ENCODE measurements at regions not wholly inside any gene's neighbourhood (a gene's known extent, or its start where the extent isn't known, plus 50 kb on each side); places are given as distances from the start of the nearest gene placed in this dataset.
"Not testable (repeated sequence)": the region's sequence is repeated elsewhere in the genome, so short reads cannot be mapped to it uniquely, and the experiment has no call there.

GRCh38 chr2:186968277-186968676 is 119.3 kb upstream of the ZSWIM2 start:
- 71 to 88% methylated on average over 4 of the region's 4 CpGs for WGBS, 2 donors
- no peaks in the 10 kb centered on the region for H3K9me3 ChIP-seq
- no peak for TF ChIP-seq POLR2A (IDR thresholded peaks at IDR 0.05)
- TF ChIP-seq, protein P1, sequence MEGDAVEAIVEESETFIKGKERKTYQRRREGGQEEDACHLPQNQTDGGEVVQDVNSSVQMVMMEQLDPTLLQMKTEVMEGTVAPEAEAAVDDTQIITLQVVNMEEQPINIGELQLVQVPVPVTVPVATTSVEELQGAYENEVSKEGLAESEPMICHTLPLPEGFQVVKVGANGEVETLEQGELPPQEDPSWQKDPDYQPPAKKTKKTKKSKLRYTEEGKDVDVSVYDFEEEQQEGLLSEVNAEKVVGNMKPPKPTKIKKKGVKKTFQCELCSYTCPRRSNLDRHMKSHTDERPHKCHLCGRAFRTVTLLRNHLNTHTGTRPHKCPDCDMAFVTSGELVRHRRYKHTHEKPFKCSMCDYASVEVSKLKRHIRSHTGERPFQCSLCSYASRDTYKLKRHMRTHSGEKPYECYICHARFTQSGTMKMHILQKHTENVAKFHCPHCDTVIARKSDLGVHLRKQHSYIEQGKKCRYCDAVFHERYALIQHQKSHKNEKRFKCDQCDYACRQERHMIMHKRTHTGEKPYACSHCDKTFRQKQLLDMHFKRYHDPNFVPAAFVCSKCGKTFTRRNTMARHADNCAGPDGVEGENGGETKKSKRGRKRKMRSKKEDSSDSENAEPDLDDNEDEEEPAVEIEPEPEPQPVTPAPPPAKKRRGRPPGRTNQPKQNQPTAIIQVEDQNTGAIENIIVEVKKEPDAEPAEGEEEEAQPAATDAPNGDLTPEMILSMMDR (IDR thresholded peaks at IDR 0.05): no peak
- no peak for TF ChIP-seq EP300 (IDR thresholded peaks at IDR 0.05)
- no peaks in the 10 kb centered on the region for H3K27me3 ChIP-seq
- DNase-seq (ENCODE audit: low spot score in 2 of 2): no peak
- H3K36me3 ChIP-seq: no peaks in the 10 kb centered on the region
- H3K27ac ChIP-seq: no peak overlapping the region
- H3K4me3 ChIP-seq: no peak overlapping the region
- H3K4me1 ChIP-seq: no peaks in the 10 kb centered on the region

GRCh38 chr2:186966015-186966414 is 117.0 kb upstream of the ZSWIM2 start:
- Histone ChIP-seq H3K27ac (no peak overlapping the region), H3K4me3 (no peak overlapping the region), H3K27me3 (no peaks in the 10 kb centered on the region), H3K36me3 (no peaks in the 10 kb centered on the region), H3K9me3 (peaks cover 0 to 7% (median 0%) of the 10 kb centered on the region in 4 donors), H3K4me1 (no peaks in the 10 kb centered on the region)
- 84 to 100% methylated on average over 4 of the region's 4 CpGs for WGBS, 2 donors
- TF ChIP-seq, protein P1 (IDR thresholded peaks at IDR 0.05): no peak
- TF ChIP-seq EP300 (IDR thresholded peaks at IDR 0.05) (no peak), POLR2A (IDR thresholded peaks at IDR 0.05) (no peak)
- no peak for DNase-seq (ENCODE audit: low spot score in 2 of 2)

DNA sequence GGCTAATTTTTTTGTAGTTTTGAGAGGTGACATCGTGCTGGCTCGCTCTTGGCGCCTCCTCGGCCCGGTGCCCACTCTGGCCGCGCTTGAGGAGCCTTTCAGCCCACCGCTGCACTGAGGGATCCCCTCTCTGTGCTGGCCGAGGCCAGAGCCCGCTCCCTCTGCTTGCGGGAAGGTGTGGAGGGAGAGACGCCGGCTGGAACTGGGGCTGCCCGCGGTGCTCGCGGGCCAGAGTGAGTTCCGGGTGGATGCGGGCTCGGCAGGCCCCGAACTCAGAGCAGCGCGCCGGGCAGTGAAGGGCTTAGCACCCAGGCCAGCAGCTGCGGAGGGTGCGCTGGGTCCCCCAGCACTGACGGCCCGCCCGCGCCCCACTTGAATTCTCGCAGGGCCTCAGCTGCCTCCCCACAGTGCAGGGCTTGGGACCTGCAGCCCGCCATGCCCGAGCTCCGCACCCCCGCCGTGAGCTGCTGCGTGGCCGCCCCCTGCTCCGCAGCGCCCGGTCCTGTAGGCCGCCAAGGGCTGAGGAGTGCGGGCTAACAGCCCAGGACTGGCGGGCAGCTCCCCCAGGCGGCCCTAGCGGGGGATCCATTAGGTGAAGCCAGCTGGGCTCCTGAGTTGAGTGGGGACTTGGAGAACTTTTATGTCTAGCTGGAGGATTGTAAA is 113.2 kb upstream of the ZSWIM2 start:
- 97 to 98% methylated on average over 27 to 35 of the region's 46 CpGs for WGBS, 2 donors
- H3K4me3 ChIP-seq: no peak overlapping the region

DNA sequence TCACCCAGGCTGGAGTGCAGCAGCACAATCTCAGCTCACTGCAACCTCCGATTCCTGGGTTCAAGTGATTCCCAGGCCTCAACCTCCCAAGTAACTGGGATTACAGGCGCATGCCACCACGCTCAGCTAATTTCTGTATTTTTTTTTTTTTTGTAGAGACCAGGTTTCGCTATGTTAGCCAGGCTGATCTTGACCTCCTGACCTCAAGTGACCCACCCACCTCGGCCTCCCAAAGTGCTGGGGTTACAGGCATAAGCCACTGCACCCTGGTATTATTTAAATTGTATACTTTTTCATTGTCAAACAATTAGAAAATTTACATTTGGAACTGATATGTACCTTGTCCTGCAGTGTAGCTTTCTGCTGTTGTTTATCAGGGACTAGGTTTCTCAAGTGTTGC is 111.3 kb upstream of the ZSWIM2 start:
- WGBS, 2 donors: 89 to 93% methylated on average over 5 of the region's 5 CpGs
- H3K27me3 ChIP-seq; H3K4me3 ChIP-seq; H3K4me1 ChIP-seq; DNase-seq (ENCODE audit: low spot score in 2 of 2); H3K9me3 ChIP-seq; H3K36me3 ChIP-seq; H3K27ac ChIP-seq: not testable (repeated sequence)

More for the DNA sequence above, 113.2 kb upstream of the ZSWIM2 start:
- Histone ChIP-seq H3K27me3 (no peaks in the 10 kb centered on the region), H3K4me1 (no peaks in the 10 kb centered on the region), H3K9me3 (peaks cover 0 to 7% (median 0%) of the 10 kb centered on the region in 4 donors), H3K27ac (no peak overlapping the region), H3K36me3 (no peaks in the 10 kb centered on the region)
- no peak for DNase-seq (ENCODE audit: low spot score in 2 of 2)
- TF ChIP-seq, protein P1 (IDR thresholded peaks at IDR 0.05): no peak
- TF ChIP-seq POLR2A (IDR thresholded peaks at IDR 0.05) (no peak), EP300 (IDR thresholded peaks at IDR 0.05) (no peak)

GRCh38 chr2:186959486-186959885 is 110.5 kb upstream of the ZSWIM2 start:
- Histone ChIP-seq H3K4me1 (no peaks in the 10 kb centered on the region), H3K4me3 (no peak overlapping the region), H3K27me3 (no peaks in the 10 kb centered on the region), H3K36me3 (no peaks in the 10 kb centered on the region), H3K9me3 (peaks cover 0 to 7% (median 0%) of the 10 kb centered on the region in 4 donors), H3K27ac (no peak overlapping the region)
- TF ChIP-seq EP300 (IDR thresholded peaks at IDR 0.05) (no peak), POLR2A (IDR thresholded peaks at IDR 0.05) (no peak)
- TF ChIP-seq, protein P1 (IDR thresholded peaks at IDR 0.05): no peak
- DNase-seq (ENCODE audit: low spot score in 2 of 2): no peak
- 91 to 93% methylated on average over 6 of the region's 6 CpGs for WGBS, 2 donors

Data from tibial nerve (tissue), 4 donors.